Stimulated activated naive CD4-positive, alpha-beta T cell (primary cell): ENCODE measurements at regions not wholly inside any gene's neighbourhood (a gene's known extent, or its start where the extent isn't known, plus 50 kb on each side); places are given as distances from the start of the nearest gene placed in this dataset.
"Not testable (repeated sequence)": the region's sequence is repeated elsewhere in the genome, so short reads cannot be mapped to it uniquely, and the experiment has no call there.

ENCODE experiments used
- DNase-seq, 6 experiments: peaks; one replicate each; lab custom pipeline; 2025; lab: John Stamatoyannopoulos, UW

GRCh38 chr5:18799482-18800128, 1165.3 kb downstream of the TAF11L14 start:
- no peak for DNase-seq

DNA sequence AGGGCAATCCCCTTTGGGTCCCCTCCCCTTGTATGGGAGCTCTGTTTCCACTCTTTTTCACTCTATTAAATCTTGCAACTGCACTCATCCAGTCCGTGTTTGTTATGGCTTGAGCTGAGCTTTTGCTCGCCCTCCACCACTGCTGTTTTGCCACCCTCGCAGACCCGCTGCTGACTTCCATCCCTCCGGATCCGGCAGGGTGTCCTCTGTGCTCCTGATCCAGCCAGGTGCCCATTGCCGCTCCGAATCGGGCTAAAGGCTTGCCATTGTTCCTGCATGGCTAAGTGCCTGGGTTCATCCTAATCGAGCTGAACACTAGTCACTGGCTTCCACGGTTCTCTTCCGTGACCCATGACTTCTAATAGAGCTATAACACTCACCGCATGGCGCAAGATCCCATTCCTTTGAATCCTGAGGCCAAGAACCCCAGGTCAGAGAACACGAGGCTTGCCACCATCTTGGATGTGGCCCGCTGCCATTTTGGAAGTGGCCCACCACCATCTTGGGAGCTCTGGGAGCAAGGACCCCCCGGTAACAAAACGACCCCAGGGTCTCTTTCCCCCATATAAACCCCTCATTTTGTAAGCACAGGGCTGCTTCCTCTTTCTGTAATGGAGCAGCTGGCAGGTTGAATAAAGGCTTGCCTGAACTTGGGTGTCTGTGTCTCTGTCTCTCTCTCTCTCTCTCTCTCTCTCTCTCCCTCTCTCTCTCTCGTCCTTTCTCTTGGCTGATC, 1166.2 kb downstream of the TAF11L14 start:
- DNase-seq, result no peak

DNA sequence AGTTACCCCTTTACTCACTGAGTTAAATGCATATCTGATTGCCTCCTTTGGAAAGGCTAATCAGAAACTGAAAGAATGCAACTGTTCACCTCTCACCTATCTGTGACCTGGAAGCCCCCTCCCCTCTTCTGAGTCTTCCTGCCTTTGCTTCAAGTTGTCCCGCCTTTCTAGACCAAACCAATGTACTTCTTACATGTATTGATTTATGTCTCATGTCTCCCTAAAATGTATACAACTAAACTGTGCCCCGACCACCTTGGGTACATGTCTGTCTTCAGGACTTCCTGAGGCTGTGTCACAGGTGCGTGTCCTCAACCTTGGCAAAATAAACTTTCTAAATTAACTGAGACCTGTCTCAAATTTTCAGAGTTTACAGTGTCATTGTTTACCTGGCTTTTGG, 1167.2 kb downstream of the TAF11L14 start:
- not testable (repeated sequence) for DNase-seq

DNA sequence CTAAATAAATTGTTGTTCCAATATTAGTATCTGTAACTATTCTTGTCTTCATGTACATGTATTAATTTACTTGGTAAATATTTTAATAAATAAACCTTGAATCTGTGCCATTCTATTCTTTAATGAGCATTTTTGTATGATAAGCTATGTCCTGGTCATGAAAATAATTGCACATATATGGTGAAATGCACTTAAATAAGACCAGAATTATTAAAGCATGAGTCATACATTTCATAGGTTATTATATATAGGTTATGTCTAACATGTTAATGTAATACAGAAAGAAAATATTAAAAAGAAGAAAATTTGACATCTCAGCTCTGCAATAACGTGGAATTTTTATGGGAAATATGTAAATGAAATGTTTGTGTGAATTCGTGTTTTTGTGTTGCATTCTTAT, 1168.1 kb downstream of the TAF11L14 start:
- no peak for DNase-seq

DNA sequence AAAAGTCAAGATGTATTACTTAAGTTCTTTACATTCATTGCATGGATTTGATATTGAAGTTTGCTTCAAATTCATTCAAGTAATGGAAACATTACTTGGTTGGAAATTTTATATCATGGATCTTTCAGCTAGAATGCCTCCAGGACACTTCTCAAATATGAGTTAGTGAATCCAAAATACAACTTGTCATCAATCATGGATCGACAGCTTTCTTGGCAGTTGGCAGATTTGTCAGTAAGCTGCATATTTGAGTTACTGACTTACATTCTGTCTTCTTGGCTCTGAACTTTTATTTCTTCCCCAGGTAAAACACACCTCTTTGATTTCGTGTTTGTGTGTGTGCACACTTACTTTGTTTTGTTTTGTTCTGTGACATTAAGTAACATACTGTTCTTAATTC, 1171.1 kb downstream of the TAF11L14 start:
- DNase-seq, result no peak

DNA sequence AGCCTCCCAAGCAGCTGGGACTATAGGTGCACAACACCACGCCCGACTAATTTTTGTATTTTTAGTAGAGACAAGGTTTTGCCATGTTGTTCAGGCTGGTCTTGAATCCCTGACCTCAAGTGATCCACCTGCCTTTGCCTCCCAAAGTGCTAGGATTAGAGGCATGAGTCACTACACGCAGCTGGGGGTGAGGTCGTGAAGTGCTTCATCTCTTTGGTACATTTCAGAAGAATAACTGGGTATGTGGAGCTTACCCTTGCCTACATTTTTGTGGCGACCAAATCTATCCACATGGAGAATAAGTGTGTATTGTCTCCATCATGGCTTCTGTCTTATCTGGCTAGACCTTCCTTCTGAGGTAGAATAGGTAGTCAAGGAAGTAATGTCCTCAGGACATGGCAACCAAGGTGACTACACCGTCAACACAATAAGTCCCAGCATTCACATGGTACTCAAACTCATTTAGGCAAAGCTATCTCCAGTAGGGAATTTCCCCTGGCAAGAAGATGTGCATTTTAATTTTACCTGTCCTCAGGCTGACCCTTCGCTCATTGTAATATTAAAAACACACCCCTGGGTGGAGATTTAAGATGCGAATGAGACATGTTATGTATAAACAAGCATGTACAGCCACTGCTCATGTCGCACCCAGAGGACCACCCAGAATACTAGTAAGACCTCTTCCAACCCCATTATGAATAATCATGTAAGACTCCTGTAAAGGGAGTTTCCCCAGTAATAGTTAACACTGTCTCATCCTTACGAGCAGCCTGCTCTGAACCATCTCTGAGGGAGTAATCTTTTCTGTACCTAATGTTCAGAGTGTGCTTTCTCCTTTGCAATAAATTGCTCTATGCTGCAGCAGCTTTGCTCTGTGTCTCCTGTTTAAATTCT, 1173.2 kb downstream of the TAF11L14 start:
- no peak for DNase-seq

GRCh38 chr5:18811661-18812060, 1176.3 kb downstream of the CDH18 start:
- no peak for DNase-seq

- DNase-seq, result no peak
These were observed 1159.6 kb downstream of the CDH18 start for GRCh38 chr5:18828351-18828750.

- DNase-seq, result no peak
These were observed 1158.5 kb downstream of the CDH18 start for GRCh38 chr5:18829539-18829938.

GRCh38 chr5:18850216-18850615, 1137.8 kb downstream of the CDH18 start:
- DNase-seq, result no peak

- DNase-seq, result no peak
These were observed 1115.0 kb downstream of the CDH18 start for GRCh38 chr5:18872978-18873377.

DNA sequence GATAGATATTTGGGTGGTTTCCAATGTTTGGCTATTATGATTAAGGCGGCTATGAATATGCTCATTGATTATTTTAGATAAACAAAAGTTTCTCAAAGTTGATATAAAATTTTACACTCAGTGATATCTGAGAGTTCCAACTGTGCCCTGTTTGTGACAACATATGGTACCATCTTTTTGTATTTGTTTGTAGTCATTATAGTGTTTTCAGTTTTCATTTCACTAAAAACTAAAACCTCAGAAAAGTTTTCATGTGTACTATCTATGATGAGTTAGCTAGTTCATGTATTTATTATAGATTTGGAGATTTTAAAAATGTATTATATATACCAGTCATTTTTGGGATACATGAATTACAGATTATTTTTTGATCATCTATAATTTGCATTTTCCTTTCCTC, 1111.4 kb downstream of the CDH18 start:
- DNase-seq, result no peak

DNA sequence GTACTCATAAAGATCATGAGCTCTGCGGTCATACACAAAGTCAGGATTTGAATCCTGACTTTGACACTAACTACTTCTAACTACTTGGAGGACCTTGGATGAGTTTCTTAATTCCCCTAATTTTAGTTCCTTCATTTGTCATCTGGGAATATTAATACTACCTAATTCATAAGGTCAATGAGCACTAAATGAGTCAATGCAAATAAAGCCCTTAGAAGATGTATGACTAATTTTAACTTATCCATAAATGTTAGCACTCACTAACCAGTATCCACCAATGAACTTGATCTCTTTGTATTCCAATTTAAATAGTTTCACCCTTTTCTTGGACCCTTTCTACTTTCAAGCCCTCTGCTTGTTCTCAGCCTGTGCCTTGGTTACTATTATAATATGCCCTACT, 1106.4 kb downstream of the CDH18 start:
- DNase-seq, result no peak

GRCh38 chr5:18882154-18882553, 1105.8 kb downstream of the CDH18 start:
- no peak for DNase-seq

DNA sequence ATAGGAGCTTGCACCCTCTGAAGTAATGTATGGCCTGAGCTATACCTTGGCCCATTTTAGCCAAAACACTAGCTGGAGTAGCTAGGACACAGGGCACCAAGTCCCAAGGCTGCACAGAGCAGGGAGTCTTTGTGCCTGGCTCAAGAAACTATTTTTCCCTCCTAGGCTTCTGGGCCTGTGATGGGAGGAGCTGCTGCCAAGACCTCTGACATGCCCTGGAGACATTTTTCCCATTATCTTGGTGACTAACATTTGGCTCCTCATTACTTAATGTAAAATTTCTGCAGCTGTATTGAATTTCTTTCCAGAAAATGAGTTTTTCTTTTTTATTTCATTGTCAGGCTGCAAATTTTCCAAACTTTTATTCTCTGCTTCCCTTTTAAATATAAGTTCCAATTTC, 1099.2 kb downstream of the CDH18 start:
- DNase-seq, result no peak

DNA sequence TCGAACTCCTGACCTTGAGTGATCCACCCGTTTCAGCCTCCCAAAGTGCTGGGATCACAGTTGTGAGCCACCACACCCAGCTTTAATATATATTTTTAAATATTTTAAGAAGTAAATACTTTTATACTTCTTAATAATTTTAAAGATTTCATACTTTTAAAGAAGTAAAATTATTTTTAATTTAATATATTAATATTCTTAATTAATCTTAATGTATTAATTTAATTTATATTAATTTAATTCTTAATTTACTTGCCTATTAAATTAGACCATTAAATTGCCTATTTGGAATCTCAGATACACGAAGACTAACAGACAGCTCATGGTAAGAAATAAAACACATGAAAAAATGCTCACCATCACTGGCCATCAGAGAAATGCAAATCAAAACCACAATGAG, 1087.4 kb downstream of the CDH18 start:
- DNase-seq, result no peak

GRCh38 chr5:18920966-18921365, 1067.0 kb downstream of the CDH18 start:
- DNase-seq, result no peak

DNA sequence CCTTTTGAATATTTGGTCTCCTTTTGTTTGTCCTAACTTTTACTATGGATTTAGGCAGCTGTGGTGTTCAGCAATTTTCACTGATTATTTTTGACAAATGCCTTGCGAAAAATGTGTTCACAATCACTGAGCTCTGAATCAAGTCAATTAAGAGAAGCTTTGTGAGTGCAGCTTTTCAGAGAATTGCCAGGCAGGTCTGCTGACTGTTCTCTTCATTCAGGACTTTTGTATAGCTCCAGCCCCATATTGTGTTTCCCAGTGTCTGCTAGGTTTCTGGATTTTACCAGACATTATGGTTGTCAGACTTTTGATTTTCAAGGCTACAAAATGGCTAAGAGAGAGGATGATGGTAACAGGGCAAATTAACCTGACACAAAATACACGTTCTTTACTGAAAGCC, 1055.9 kb downstream of the CDH18 start:
- no peak for DNase-seq

- no peak for DNase-seq
These were observed 1043.2 kb downstream of the CDH18 start for GRCh38 chr5:18944771-18945170.

DNA sequence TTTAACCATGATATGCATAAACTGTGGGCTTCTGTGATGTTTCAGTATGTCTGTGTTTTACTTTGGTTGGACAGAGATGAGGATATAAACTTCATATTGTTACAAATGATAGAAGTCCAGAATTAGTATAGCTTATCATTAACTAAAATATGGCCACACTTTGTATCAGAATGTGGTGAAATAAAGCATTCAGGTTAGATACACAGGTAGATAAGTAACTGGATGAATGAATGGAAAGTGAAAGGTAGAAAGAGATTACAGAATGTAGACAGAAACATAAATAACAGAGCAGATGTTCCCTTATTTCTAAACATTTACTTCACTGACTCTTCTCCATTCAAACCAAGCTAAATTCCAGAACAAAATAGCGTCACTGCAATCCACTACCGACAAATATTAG, 1033.8 kb downstream of the CDH18 start:
- DNase-seq, result no peak

DNA sequence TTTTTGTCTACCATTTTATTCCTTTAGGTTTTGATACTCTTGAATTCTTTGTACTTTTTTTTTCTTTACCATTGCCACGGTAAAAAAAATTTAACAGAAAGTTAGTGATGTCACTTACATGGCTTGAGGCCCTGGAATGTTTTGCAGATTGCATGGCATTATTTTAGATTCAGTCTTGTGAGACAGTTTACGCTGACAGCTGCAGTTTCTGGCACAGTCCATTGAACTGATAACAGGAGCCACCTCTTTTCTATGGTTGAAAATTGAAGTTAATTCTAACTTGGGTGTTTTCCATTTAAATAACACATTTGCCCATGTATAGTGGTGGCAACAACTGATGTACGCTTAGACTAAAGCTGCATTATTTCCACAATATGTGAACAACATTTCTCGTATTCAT, 1028.5 kb downstream of the CDH18 start:
- no peak for DNase-seq

DNA sequence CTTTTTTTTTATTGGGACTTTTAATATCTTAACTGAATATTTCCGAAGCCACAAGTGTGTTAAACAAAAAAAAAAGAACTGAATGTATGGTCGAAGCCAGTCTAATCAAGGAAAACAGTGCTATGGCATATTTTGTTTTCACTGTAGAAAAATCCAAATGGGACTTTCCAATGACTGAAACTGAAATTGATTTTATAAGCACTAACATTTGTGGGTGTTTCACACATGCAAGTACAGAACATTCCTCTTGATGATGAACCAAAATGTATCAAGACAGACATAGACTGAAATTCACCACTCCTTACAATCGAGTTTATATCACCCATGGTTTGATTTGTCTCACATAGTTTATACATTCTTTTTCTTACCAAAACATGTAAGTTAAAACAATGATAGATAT, 1026.8 kb downstream of the CDH18 start:
- no peak for DNase-seq

GRCh38 chr5:18965893-18966292, 1022.1 kb downstream of the CDH18 start:
- no peak for DNase-seq
